ENCODE measurements at regions not wholly inside any gene's neighbourhood (a gene's known extent, or its start where the extent isn't known, plus 50 kb on each side); places are given as distances from the start of the nearest gene placed in this dataset.
A peak's percentile ranks its signal among the peaks of the same experiment; 100 is the strongest.
"Not testable (repeated sequence)": the region's sequence is repeated elsewhere in the genome, so short reads cannot be mapped to it uniquely, and the experiment has no call there.

GRCh38 chr7:142476077-142476476 lies 218.2 kb upstream of the PRSS58 start:
- no peak for DNase-seq (ENCODE audit: low read depth)

DNA sequence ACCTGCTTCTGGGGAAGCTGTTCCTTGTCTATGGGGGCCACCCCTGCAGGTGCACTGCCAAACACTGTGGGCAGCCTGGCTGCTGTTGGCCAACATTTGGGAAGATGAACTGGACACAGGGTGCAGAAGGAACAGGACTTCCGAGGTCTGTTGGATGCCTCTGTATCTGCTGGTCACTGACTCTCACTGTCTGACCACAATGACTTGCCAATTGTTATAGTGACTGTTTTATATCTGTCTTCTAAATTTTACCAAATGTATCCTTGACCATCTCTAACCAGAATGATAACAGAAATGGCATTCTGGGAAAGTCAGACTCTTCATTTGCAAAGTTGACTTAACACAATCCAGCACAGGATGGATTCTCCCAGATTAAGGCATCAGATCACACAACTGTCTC lies 214.0 kb upstream of the PRSS58 start:
- DNase-seq (ENCODE audit: low read depth), result no peak

GRCh38 chr7:142470544-142470830 lies 212.6 kb upstream of the PRSS58 start:
- DNase-seq (ENCODE audit: low read depth), result no peak

- no peak for DNase-seq (ENCODE audit: low read depth)
Measured at GRCh38 chr7:142469696-142470543, 212.1 kb upstream of the PRSS58 start.

GRCh38 chr7:142468871-142469665 lies 211.2 kb upstream of the PRSS58 start:
- DNase-seq (ENCODE audit: low read depth), result no peak

DNA sequence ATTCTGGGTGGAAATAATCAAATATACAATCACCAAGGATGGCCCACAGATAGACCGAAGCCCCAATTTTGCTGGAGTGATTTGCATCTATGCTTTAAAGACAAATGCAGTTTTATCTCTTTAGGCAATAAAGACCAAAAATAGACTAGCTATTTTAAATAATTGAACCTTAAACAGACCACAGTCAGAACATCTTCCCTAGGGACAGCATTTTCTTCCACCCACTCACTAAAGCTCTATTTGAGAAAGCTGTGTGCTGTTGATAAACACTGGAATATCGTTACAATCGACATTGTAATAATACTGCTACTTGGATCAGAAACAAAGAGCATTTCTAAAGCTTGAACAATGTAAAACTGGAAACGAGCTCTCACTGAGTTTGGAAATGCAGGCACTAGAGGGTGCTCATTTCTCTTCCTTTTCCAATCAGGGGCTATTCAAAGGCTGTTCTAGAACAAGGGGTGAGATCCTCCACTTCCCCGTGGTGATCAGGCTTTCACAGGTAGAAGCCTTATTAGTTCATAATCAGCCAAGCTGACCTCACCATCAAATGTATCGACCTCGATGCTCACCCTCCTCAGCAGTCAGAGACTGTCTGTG lies 209.3 kb upstream of the PRSS58 start:
- DNase-seq (ENCODE audit: low read depth), result not testable (repeated sequence)

DNA sequence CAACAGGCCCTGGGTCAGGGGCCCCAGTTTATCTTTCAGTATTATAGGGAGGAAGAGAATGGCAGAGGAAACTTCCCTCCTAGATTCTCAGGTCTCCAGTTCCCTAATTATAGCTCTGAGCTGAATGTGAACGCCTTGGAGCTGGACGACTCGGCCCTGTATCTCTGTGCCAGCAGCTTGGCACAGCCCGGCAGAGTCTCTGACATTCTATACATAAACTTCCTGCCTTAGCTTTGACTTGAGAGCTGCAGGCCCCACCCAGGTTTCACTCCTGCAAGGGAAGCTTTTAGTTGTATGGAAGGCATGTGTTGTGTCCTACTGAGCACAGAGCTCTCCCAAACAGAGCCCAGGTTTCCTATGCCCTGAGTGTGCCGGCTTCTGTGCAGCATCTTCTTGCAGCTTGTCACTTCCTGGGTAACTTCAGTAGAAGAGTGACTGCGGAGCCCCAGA lies 205.6 kb upstream of the PRSS58 start:
- DNase-seq (ENCODE audit: low read depth), result no peak

- DNase-seq (ENCODE audit: low read depth), result peak; percentile 85
Measured at GRCh38 chr7:142461437-142461836, 203.6 kb upstream of the PRSS58 start.

DNA sequence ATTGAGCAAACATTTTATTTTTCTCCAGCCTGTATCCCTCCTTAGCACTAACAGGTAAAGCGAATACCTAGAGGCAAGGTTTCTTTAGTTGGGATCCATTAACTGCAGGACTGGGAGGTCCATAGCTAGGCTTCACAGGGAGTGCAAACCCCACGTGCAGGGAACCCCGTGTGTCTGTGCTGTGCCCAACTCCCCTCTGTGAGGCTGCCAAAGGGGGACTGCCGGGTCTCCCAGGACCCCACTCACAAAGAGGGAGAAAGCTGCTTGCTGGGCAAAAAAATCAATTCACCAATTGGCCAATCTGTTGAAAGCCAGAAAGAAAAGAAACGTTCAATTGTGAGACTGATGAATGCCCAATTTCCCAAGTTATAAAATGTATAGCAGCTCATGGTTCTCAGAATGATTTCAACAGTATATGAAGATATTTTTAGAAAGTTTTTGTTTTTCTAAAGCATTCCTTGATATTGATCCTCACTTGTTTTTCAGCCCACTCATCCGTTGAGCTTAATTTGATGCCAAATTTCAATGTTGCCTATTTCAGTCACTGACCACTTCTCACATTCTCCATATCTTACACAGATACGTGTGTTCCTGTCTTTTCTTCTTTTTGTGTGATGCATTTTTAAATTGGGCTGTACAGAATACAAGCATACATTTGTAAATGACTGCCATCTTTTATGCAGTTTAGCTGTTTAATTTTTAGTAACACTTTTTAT lies 202.7 kb upstream of the PRSS58 start:
- no peak for DNase-seq (ENCODE audit: low read depth)

DNA sequence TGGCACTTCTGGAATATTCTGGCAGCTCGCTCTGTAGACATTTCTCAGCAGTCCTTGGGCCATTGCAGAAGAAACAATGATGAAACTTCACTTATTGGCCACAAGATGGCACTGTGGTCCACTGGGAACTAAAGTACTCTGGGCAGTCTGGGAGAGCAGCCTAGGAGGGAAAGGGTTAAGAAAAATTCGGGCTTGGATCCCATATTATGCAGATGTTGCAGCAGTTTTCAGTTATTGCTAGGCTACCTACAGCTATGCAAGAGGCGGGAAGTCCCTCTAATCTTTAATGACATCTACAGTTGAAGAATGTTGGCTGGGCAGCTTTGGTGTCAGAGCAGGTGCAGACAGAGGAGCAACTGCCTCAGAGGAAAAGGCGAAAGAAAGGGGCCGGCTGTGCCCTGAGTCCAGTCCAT lies 201.7 kb upstream of the PRSS58 start:
- peak; percentile 57 for DNase-seq (ENCODE audit: low read depth)

DNA sequence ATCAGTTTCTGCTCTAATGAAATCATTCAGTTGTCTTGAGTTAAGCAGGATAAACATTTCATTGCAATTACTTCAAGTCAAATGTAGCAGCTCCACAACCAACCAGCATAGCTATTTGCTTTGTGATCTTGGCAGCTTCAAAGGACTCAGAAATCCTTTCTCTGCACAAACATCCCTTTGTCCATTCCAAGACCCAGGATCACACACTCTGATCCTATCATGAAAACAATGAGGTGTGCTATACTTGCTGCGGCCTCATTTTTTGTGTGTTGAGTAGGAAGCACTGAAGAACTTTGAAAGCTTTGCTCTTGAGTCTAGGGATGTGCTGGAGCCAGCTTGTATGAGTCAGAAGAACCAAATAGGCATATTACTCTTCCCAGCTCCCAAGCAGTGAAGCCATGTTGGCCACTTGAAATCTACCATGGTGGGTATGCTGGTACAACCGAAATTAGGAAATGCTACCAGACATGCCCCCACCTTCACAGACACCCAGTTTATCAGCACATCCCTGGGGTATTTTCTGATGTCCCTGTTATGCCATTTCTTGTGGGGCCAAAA lies 199.4 kb upstream of the PRSS58 start:
- DNase-seq (ENCODE audit: low read depth), result no peak

GRCh38 chr7:142455392-142455791 lies 197.5 kb upstream of the PRSS58 start:
- DNase-seq (ENCODE audit: low read depth), result no peak

- DNase-seq (ENCODE audit: low read depth), result no peak
Measured at GRCh38 chr7:142454862-142455261, 197.0 kb upstream of the PRSS58 start.

- DNase-seq (ENCODE audit: low read depth), result no peak
Measured at GRCh38 chr7:142452791-142453190, 194.9 kb upstream of the PRSS58 start.

- no peak for DNase-seq (ENCODE audit: low read depth)
Measured at GRCh38 chr7:142451817-142452216, 194.0 kb upstream of the PRSS58 start.

GRCh38 chr7:142451296-142451695 lies 193.4 kb upstream of the PRSS58 start:
- no peak for DNase-seq (ENCODE audit: low read depth)

DNA sequence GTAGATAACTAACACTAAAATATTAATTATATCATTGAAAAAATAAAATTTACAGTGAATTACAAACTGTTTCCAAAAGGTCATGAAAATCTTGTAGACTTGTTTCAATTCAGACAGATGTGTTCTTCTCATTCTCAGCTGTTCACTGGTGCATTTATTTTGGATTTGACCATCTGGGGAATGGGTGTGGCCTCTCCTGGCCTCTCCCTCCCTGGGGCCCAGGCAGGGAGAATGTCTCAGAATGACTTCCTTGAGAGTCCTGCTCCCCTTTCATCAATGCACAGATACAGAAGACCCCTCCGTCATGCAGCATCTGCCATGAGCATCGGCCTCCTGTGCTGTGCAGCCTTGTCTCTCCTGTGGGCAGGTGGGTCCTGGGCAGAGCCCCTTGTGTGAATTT lies 192.8 kb upstream of the PRSS58 start:
- DNase-seq (ENCODE audit: low read depth), result no peak

GRCh38 chr7:142450206-142450605 lies 192.3 kb upstream of the PRSS58 start:
- DNase-seq (ENCODE audit: low read depth), result no peak

DNA sequence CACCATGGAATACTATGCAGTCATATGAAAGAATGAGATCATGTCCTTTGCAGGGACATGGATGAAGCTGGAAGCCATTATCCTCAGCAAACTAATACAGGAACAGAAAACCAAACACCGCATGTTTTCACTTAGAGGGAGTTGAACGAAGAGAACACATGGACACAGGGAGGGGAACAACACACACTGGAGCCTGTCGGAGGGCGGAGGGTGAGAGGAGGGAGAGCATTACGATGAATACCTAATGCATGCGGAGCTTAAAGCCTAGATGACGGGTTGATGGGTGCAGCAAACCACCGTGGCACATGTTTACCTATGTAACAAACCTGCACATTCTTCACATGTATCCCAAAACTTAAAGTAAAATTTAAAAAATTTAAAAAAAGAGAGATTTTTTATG lies 191.0 kb upstream of the PRSS58 start:
- not testable (repeated sequence) for DNase-seq (ENCODE audit: low read depth)

DNA sequence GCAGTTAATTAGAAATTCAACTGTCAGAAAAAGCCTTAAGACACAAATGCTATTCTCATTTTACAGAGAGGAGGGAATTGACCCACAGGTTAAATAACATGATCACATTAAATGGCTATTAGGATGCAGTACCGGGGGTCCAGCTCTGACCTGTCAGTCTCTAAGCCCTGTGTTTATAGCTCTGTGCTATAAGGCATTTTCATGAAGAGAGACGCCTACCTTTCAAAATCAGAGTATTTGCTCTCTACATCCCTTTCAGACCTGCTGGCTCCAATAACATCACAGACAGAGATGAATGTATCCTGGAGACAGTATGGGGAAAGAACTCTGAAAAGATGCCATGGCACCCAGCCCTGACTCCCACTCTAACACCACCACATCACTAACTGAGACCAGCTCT lies 189.9 kb upstream of the PRSS58 start:
- DNase-seq (ENCODE audit: low read depth), result no peak

DNA sequence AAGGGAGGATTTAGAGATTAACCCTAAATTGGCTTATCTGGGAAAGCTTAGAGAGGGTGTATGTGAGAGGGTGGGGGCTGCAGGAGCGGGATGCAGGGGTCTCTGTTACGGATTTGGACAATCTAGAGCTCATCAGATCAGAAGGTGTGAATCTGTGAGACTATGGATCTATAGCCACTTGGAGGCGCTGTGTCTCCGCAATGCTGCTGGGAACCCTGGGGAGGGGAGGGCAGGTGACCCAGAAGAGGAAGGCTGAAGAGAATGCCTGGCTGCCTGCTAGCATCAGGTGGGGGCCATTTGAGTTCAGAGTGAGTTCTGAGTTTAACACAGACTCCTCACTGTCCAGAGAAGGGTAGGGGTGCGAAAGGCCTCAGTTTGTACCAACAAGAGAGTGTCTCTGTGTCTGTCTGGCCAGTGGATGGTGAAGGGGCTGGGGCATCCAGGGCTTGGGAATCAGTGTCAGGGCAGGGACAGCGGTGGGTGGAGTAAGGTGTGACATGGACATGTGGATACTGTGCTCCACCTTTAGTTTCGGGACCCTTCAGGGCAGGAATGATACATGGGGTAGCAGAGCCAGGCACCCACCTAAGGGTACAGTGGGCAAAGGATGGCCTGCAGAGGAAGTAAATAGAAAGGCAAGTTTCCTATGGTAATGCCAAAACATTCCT lies 187.3 kb upstream of the PRSS58 start:
- DNase-seq (ENCODE audit: low read depth), result no peak

Data from HT1080 (cell line).